ENCODE measurements at regions not wholly inside any gene's neighbourhood (a gene's known extent, or its start where the extent isn't known, plus 50 kb on each side); places are given as distances from the start of the nearest gene placed in this dataset.

GRCh38 chr10:130956251-130956650, 355.3 kb downstream of the TCERG1L start:
- dilution Hi-C loops (cut with MboI; ENCODE audit: extremely low pct_ligation_motif_present, low sequenced_read_pairs): no loop called here
- H3K27ac ChIP-seq (ENCODE audit: control insufficient read depth, insufficient read depth, low read length): no peak overlapping the region
- H3K9me1 ChIP-seq (ENCODE audit: control insufficient read depth, extremely low read depth, insufficient read depth, low read length): no peaks in the 10 kb centered on the region
- DNase-seq (ENCODE audit: low read depth, low spot score) (no peak), FAIRE-seq (no peak)
- no peak overlapping the region for H3K9ac ChIP-seq (ENCODE audit: control insufficient read depth, extremely low read depth, insufficient read depth, low read length)
- no peaks in the 10 kb centered on the region for H3K79me2 ChIP-seq (ENCODE audit: control insufficient read depth, insufficient read depth, low read length)
- H3K36me3 ChIP-seq (ENCODE audit: control insufficient read depth in 2 of 2, extremely low read depth in 1 of 2, insufficient read depth in 2 of 2, low read length in 2 of 2): no peaks in the 10 kb centered on the region
- peaks cover 5% of the 10 kb centered on the region for H3K9me3 ChIP-seq (ENCODE audit: control insufficient read depth, low read depth, low read length)
- TF ChIP-seq, protein P1, sequence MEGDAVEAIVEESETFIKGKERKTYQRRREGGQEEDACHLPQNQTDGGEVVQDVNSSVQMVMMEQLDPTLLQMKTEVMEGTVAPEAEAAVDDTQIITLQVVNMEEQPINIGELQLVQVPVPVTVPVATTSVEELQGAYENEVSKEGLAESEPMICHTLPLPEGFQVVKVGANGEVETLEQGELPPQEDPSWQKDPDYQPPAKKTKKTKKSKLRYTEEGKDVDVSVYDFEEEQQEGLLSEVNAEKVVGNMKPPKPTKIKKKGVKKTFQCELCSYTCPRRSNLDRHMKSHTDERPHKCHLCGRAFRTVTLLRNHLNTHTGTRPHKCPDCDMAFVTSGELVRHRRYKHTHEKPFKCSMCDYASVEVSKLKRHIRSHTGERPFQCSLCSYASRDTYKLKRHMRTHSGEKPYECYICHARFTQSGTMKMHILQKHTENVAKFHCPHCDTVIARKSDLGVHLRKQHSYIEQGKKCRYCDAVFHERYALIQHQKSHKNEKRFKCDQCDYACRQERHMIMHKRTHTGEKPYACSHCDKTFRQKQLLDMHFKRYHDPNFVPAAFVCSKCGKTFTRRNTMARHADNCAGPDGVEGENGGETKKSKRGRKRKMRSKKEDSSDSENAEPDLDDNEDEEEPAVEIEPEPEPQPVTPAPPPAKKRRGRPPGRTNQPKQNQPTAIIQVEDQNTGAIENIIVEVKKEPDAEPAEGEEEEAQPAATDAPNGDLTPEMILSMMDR (optimal IDR thresholded peaks at IDR 0.05 in 1 of 3, IDR thresholded peaks at IDR 0.05 in 1 of 3, conservative IDR thresholded peaks at IDR 0.05 in 1 of 3; ENCODE audit: extremely low read depth in 1 of 3, insufficient read depth in 2 of 3, low read length in 3 of 3): no peak
- TF ChIP-seq EZH2 (IDR thresholded peaks at IDR 0.05; ENCODE audit: low read length): no peak
- no peaks in the 10 kb centered on the region for H3K4me1 ChIP-seq (ENCODE audit: control insufficient read depth, extremely low read depth, insufficient read depth, low read length)
- no peaks in the 10 kb centered on the region for H3K27me3 ChIP-seq (ENCODE audit: control insufficient read depth, extremely low read depth, insufficient read depth, low read length)
- no peak overlapping the region for H2AFZ ChIP-seq (ENCODE audit: control insufficient read depth, low read length)
- no peaks in the 10 kb centered on the region for H4K20me1 ChIP-seq (ENCODE audit: control insufficient read depth, extremely low read depth, insufficient read depth, low read length)
- no peak overlapping the region for H3K4me2 ChIP-seq (ENCODE audit: control insufficient read depth, extremely low read depth, insufficient read depth, low read depth, low read length)
- no peak overlapping the region for H3K4me3 ChIP-seq (ENCODE audit: control insufficient read depth in 2 of 3, extremely low read depth in 1 of 3, insufficient read depth in 2 of 3, low read depth in 1 of 3, low read length in 3 of 3)

DNA sequence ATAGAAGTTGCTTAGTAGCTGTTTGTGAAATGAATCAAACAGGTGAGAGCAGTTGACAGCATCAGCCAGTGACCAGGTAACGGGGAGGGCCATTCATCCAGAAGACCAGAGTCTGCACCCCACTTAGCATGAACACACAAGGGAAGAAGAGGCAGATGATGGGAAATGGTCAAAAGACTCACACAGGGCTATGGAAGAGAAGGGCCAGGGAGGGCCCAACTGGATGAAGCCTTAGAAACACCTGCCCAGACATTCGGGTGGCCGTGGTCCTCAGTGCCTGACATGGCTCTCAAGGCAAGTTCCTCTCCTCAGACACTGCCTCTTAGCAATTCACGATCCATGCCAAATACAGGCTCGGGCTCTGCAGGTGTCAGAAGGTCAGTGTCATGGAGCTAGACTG, 354.1 kb downstream of the TCERG1L start:
- H3K9me3 ChIP-seq (ENCODE audit: control insufficient read depth, low read depth, low read length): peaks cover 8% of the 10 kb centered on the region

More for the DNA sequence above, 354.1 kb downstream of the TCERG1L start:
- no peak overlapping the region for H2AFZ ChIP-seq (ENCODE audit: control insufficient read depth, low read length)
- H3K4me3 ChIP-seq (ENCODE audit: control insufficient read depth in 2 of 3, extremely low read depth in 1 of 3, insufficient read depth in 2 of 3, low read depth in 1 of 3, low read length in 3 of 3): no peak overlapping the region
- H3K27me3 ChIP-seq (ENCODE audit: control insufficient read depth, extremely low read depth, insufficient read depth, low read length): no peaks in the 10 kb centered on the region
- FAIRE-seq (no peak), DNase-seq (ENCODE audit: low read depth, low spot score) (no peak)
- dilution Hi-C loops (cut with MboI; ENCODE audit: extremely low pct_ligation_motif_present, low sequenced_read_pairs): no loop called here
- no peak overlapping the region for H3K4me2 ChIP-seq (ENCODE audit: control insufficient read depth, extremely low read depth, insufficient read depth, low read depth, low read length)
- TF ChIP-seq, protein P1 (optimal IDR thresholded peaks at IDR 0.05 in 1 of 3, IDR thresholded peaks at IDR 0.05 in 1 of 3, conservative IDR thresholded peaks at IDR 0.05 in 1 of 3; ENCODE audit: extremely low read depth in 1 of 3, insufficient read depth in 2 of 3, low read length in 3 of 3): no peak
- TF ChIP-seq EZH2 (IDR thresholded peaks at IDR 0.05; ENCODE audit: low read length): no peak
- no peak overlapping the region for H3K9ac ChIP-seq (ENCODE audit: control insufficient read depth, extremely low read depth, insufficient read depth, low read length)
- H3K79me2 ChIP-seq (ENCODE audit: control insufficient read depth, insufficient read depth, low read length): no peaks in the 10 kb centered on the region
- H3K9me1 ChIP-seq (ENCODE audit: control insufficient read depth, extremely low read depth, insufficient read depth, low read length): no peaks in the 10 kb centered on the region
- no peak overlapping the region for H3K27ac ChIP-seq (ENCODE audit: control insufficient read depth, insufficient read depth, low read length)
- no peaks in the 10 kb centered on the region for H4K20me1 ChIP-seq (ENCODE audit: control insufficient read depth, extremely low read depth, insufficient read depth, low read length)
- no peaks in the 10 kb centered on the region for H3K4me1 ChIP-seq (ENCODE audit: control insufficient read depth, extremely low read depth, insufficient read depth, low read length)
- H3K36me3 ChIP-seq (ENCODE audit: control insufficient read depth in 2 of 2, extremely low read depth in 1 of 2, insufficient read depth in 2 of 2, low read length in 2 of 2): no peaks in the 10 kb centered on the region
